Left lobe of liver (tissue), 2 donors: ENCODE measurements at regions not wholly inside any gene's neighbourhood (a gene's known extent, or its start where the extent isn't known, plus 50 kb on each side); places are given as distances from the start of the nearest gene placed in this dataset.

Experiments
- ATAC-seq: fragments of 200-7000 bp; cut with Tn5 transposase; one replicate; pipeline ENCODE4 v1.9.1; 2020; ENCODE audit warnings: mild to moderate bottlenecking, moderate library complexity
- DNase-seq: peaks from one replicate; pipeline ENCODE4 v3.0.0-alpha.2; 2020; ENCODE audit warnings: low spot score
- donor health status: DM: no; HTN: no; CAD: no; lungs with moderate emphysema.
- donor health status: DM: no; HTN: yes; CAD: no.

DNA sequence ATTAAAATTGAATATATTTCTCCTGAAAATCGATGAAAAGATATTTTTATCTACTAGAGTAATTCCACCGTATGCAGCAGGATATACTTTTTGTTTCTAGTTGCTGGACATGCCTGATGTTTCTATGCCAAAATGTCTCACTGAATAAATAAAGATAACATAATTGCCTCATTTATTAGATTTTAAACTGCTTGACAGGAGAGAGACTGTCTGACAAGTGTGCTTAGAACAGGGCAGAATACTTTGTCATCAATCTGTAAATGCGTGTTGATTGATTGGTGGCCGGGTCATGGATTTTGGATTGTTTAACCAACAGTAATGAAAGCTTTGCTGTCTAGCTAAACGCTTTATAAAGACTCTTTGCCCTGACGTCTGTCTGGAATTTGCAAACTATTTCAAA is 339.0 kb downstream of the CHRM3 start:
- DNase-seq, result no peak
- no peak for ATAC-seq

- ATAC-seq (no peak), DNase-seq (no peak)
Measured at GRCh38 chr1:239725933-239726332, 339.6 kb downstream of the CHRM3 start.

- no peak for ATAC-seq
- DNase-seq, result no peak
Measured at GRCh38 chr1:239730378-239730777, 344.0 kb downstream of the CHRM3 start.

DNA sequence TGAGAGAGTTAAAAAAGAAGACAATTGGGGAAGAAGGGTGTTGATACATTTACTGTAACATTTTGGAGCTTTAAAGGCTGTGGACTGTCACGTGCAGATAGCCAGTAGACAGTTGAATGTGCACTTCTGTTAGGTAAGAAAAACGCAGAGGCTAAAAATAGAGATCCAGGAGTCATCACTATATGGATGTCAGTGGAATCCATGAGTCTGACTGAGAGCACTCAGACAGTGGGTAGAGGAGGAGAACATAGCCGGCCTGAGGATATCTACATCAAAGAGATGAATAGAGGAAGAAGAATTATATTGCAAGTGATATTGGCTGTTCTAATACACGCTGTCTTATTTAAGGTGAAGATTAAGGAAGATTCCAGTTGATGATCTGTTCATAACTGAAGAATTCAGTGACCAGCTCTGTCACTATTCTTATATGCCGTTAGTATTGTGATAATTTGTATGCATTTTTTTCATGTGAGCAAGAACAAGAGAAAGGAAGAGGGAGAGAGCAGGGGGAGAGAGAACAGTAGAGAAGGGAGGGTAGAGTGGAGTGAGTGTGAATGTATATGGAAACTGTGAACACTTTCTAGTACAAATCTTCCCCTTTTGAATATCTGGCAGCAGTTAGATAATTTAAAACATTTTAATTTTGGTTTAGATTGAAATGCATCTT is 344.8 kb downstream of the CHRM3 start:
- DNase-seq, result no peak
- no peak for ATAC-seq

DNA sequence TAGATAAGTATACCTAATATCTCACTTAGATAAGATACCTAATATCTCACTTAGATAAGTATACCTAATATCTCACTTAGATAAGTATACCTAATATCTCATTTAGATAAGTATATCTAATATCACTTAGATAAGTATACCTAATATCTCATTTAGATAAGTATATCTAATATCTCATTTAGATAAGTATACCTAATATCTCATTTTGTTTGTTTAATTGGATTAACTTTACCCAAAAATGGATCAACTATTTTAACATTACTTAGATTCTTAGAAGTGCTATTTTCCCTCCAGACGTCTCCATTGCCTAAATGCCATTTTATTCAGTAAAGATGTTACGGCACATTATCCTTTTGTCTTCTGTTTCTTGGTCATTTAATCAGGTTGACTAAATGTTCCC is 346.4 kb downstream of the CHRM3 start:
- no peak for ATAC-seq

GRCh38 chr1:239733995-239734394 is 347.6 kb downstream of the CHRM3 start:
- ATAC-seq, result no peak
- no peak for DNase-seq

More for the DNA sequence above, 346.4 kb downstream of the CHRM3 start:
- no peak for DNase-seq

- no peak for ATAC-seq
Measured at GRCh38 chr1:239735111-239735510, 348.7 kb downstream of the CHRM3 start.

GRCh38 chr1:239736479-239736878 is 350.1 kb downstream of the CHRM3 start:
- no peak for ATAC-seq
- DNase-seq, result no peak

More at GRCh38 chr1:239735111-239735510, 348.7 kb downstream of the CHRM3 start:
- no peak for DNase-seq

GRCh38 chr1:239739375-239739774 is 352.3 kb upstream of the FMN2 start:
- ATAC-seq, result no peak
- DNase-seq, result no peak

DNA sequence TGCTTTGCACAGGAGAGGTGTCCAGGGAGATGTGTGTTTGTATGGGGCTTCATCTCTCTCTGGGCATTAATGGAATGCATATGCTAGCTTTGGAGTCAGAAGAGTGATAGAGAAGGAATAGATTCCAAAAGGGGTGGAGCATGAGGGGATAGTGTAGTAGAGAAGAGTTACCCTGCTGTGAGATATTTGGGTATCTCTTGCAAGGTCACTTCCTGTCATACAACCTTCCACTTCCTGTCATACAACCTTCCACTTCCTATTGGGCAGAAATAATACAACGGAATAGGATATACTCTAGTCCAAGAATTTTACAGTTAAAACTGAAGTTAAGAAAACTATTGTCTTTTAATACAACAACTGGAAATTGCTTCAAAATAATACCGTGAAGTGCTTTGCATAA is 351.8 kb upstream of the FMN2 start:
- no peak for ATAC-seq
- no peak for DNase-seq

DNA sequence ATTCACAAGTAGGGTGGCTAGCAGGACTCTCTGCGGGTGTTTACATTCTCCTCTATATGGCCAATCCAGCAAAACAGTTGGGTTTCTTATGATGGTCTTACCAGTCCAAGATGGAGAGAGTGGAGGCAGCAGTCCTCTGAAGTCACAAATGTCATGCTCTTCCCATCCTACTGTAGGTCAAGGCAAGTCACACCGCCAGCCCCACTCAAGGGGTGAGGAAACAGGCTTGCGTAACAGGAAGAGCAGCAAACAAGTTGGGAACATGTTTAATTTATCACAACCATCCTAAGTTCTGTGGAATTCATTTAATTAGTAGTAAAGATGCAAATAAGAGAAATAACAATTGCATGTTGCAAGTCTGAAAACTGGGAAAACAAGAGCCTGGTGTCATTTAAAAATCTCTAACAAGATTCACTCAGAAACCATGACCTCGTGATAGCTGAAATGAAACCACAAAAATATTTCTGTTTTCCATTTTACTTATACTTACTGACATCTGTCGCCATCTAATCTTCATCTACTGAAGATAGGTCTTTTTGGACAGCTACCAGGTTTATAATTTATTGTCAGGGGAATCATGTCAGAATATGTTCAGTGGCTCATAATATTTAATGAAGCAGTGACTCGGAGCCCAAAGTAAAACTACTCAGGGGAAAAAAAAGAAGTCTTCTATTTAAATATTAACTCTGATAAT is 349.1 kb upstream of the FMN2 start:
- ATAC-seq, result no peak
- no peak for DNase-seq

- DNase-seq, result no peak
- no peak for ATAC-seq
Measured at GRCh38 chr1:239744851-239745250, 346.8 kb upstream of the FMN2 start.

DNA sequence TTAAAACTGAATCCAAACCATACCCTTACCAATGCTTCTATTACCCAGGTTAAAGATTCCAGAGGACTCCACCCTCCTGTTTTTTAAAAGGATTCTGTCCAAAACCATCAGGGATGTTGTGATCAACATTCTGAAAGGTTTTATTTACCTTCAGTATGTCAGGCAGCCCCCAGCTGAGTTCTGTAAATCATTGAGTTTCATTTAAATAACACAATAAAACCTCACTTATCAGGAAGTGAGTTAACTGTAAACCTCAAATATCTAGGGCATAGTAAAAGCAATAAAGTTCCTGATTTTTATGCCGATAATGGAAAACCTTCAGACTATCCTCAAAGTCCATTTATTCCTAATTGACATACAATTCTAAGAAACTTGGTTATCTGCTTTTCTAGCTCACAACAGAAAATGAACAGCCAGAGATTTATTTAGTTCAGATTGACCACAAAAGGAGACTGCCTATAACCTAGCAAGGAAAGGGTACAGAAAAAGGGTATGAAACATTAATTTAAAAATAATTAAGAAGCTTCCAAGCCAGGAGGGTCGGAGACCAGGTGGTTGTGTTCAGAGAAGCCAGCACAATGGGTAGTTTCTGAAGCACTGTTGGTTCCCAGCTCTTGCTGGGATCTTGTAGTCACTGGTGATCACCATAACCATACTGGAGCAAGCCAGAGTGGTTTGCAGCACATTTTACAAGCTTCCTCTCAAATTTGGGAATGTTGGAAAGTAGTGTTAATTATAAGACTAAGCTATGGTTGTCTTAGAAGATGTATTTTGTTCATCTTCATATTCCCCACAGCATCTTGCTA is 336.4 kb upstream of the FMN2 start:
- no peak for ATAC-seq
- DNase-seq, result no peak

DNA sequence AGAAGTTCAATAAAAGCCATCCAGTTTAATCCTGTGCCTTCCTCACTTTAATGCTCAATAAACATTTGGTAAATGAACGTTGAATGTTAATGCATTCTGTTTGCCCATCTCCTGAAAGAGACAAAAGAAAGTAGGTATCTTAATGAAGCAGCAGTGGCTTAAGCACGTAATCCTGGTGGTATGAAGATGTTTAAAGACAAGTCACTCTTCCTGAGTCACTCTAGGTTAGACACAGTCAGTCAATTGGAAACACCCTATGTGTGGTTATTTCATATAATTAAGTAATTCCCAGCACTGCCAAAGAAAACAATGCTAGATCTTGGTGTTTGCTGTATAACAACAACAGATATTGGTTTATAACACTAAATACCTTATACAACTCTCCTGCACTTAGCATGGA is 334.0 kb upstream of the FMN2 start:
- DNase-seq, result no peak
- no peak for ATAC-seq

DNA sequence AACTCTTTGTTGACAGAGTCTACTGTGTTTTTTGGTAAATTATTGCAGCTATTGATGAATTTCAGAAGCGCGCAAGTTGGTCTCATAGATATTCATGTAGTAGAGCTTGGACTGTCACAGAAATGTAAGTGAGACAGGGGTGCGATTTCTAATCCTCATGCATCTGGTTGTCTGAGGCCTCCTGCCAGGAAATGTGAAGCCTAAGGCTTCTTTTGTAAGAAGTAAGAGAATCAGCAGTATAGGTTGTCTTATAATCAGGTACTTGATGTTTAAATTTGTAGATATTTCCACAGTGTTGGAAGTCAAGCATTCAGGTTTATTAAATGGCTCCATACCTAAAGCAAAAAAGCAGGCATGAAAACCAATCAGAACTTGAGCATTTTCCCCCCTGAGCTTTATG is 332.9 kb upstream of the FMN2 start:
- ATAC-seq (no peak), DNase-seq (no peak)

DNA sequence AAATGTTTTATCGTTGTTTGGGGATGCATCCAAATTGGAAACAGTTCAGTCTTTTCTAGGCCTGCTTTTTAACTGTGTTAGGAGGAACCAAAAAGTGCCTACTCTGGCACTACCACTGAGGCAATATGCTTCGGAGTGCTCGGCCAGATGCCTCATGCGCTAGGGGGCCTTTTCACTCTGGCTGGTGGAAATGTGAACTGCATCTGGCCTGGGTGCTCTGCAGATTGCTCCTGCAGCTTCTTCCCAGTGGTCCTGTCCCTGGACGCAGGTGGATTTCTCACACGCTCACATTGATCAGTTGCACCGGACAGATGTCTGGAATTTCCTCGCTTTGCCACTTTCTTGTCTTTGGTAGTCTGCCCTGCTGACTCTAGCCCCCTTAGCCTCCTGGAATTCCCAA is 330.2 kb upstream of the FMN2 start:
- no peak for ATAC-seq
- DNase-seq, result no peak

- DNase-seq (no peak), ATAC-seq (no peak)
Measured at GRCh38 chr1:239763850-239764249, 327.8 kb upstream of the FMN2 start.

- DNase-seq (no peak), ATAC-seq (no peak)
Measured at GRCh38 chr1:239764546-239764945, 327.1 kb upstream of the FMN2 start.

DNA sequence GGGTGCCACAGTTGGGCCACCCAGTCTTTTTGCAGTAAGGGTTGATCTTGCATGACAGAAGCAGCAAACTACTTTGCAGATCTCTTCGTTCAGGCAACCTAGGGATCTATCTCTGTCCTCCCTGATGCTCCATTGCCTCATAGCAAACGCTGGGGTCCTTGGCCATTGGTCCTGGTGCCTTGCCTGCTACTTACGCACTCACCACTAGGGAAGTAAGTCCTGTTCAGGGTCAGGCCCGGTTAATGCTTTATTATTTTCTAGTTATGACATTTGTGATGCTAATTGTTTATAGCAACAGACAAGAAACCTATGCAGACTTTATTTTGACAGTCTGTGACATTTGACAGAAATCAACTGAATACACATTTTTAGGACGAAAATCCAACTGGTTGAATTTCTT is 326.5 kb upstream of the FMN2 start:
- ATAC-seq, result no peak

GRCh38 chr1:239771550-239771949 is 320.1 kb upstream of the FMN2 start:
- no peak for ATAC-seq
- DNase-seq, result no peak

More for the DNA sequence above, 326.5 kb upstream of the FMN2 start:
- no peak for DNase-seq

- DNase-seq (no peak), ATAC-seq (no peak)
Measured at GRCh38 chr1:239772446-239772845, 319.2 kb upstream of the FMN2 start.

GRCh38 chr1:239775466-239775865 is 316.2 kb upstream of the FMN2 start:
- DNase-seq, result no peak
- ATAC-seq, result no peak
